ENCODE measurements at regions not wholly inside any gene's neighbourhood (a gene's known extent, or its start where the extent isn't known, plus 50 kb on each side); places are given as distances from the start of the nearest gene placed in this dataset.

GRCh38 chr9:38295764-38296163 is 96.7 kb upstream of the ALDH1B1 start:
- H3K27ac ChIP-seq (ENCODE audit: low read depth in 1 of 2, low read length in 2 of 2): no peak overlapping the region
- no peaks in the 10 kb centered on the region for H3K36me3 Mint-ChIP-seq (ENCODE audit: low read depth)
- H3K4me1 Mint-ChIP-seq (ENCODE audit: low read depth): no peaks in the 10 kb centered on the region
- CTCF ChIA-PET: no interaction called here
- no peak overlapping the region for H3K27ac Mint-ChIP-seq
- H3K4me1 ChIP-seq (ENCODE audit: insufficient read depth, low read length): no peaks in the 10 kb centered on the region
- ATAC-seq (ENCODE audit: poor library complexity): no peak
- H3K9me3 Mint-ChIP-seq: no peaks in the 10 kb centered on the region
- H3K27me3 ChIP-seq (ENCODE audit: control insufficient read depth in 1 of 2, insufficient read depth in 2 of 2, low read length in 2 of 2): no peaks in the 10 kb centered on the region
- H3K9me3 ChIP-seq (ENCODE audit: control insufficient read depth in 1 of 2, insufficient read depth in 1 of 2, low read length in 2 of 2): no peaks in the 10 kb centered on the region
- no peak overlapping the region for H3K4me3 ChIP-seq (ENCODE audit: low read length)
- no peak for DNase-seq
- intact Hi-C loops (cut with DNase I, micrococcal nuclease): no loop called here
- no peaks in the 10 kb centered on the region for H3K36me3 ChIP-seq (ENCODE audit: insufficient read depth, low read length)
- TF ChIP-seq CTCF (IDR thresholded peaks at IDR 0.05): no peak
- no peak overlapping the region for H3K4me3 Mint-ChIP-seq
- H3K27me3 Mint-ChIP-seq: no peaks in the 10 kb centered on the region
- POLR2A ChIA-PET: no interaction called here

GRCh38 chr9:38294220-38294960 is 98.1 kb upstream of the ALDH1B1 start:
- H3K27me3 ChIP-seq (ENCODE audit: control insufficient read depth in 1 of 2, insufficient read depth in 2 of 2, low read length in 2 of 2): no peaks in the 10 kb centered on the region
- CTCF ChIA-PET: no interaction called here
- Mint-ChIP-seq H3K4me1 (ENCODE audit: low read depth) (no peaks in the 10 kb centered on the region), H3K9me3 (no peaks in the 10 kb centered on the region), H3K4me3 (no peak overlapping the region), H3K36me3 (ENCODE audit: low read depth) (no peaks in the 10 kb centered on the region), H3K27me3 (no peaks in the 10 kb centered on the region), H3K27ac (no peak overlapping the region)
- H3K27ac ChIP-seq (ENCODE audit: low read depth in 1 of 2, low read length in 2 of 2): no peak overlapping the region
- intact Hi-C loops (cut with DNase I, micrococcal nuclease): no loop called here
- no peaks in the 10 kb centered on the region for H3K36me3 ChIP-seq (ENCODE audit: insufficient read depth, low read length)
- no peak for ATAC-seq (ENCODE audit: poor library complexity)
- POLR2A ChIA-PET: no interaction called here
- no peak overlapping the region for H3K4me3 ChIP-seq (ENCODE audit: low read length)
- DNase-seq: no peak
- H3K4me1 ChIP-seq (ENCODE audit: insufficient read depth, low read length): no peaks in the 10 kb centered on the region
- no peak for TF ChIP-seq CTCF (IDR thresholded peaks at IDR 0.05)
- H3K9me3 ChIP-seq (ENCODE audit: control insufficient read depth in 1 of 2, insufficient read depth in 1 of 2, low read length in 2 of 2): no peaks in the 10 kb centered on the region

GRCh38 chr9:38293022-38293421 is 99.5 kb upstream of the ALDH1B1 start:
- TF ChIP-seq CTCF (IDR thresholded peaks at IDR 0.05): no peak
- Histone ChIP-seq H3K36me3 (ENCODE audit: insufficient read depth, low read length) (no peaks in the 10 kb centered on the region), H3K27me3 (ENCODE audit: control insufficient read depth in 1 of 2, insufficient read depth in 2 of 2, low read length in 2 of 2) (no peaks in the 10 kb centered on the region), H3K4me1 (ENCODE audit: insufficient read depth, low read length) (no peaks in the 10 kb centered on the region), H3K9me3 (ENCODE audit: control insufficient read depth in 1 of 2, insufficient read depth in 1 of 2, low read length in 2 of 2) (no peaks in the 10 kb centered on the region), H3K4me3 (ENCODE audit: low read length) (no peak overlapping the region), H3K27ac (ENCODE audit: low read depth in 1 of 2, low read length in 2 of 2) (no peak overlapping the region)
- intact Hi-C loops (cut with DNase I, micrococcal nuclease): no loop called here
- Mint-ChIP-seq H3K36me3 (ENCODE audit: low read depth) (no peaks in the 10 kb centered on the region), H3K4me1 (ENCODE audit: low read depth) (no peaks in the 10 kb centered on the region), H3K9me3 (no peaks in the 10 kb centered on the region), H3K27me3 (no peaks in the 10 kb centered on the region), H3K27ac (no peak overlapping the region), H3K4me3 (no peak overlapping the region)
- DNase-seq (no peak), ATAC-seq (ENCODE audit: poor library complexity) (no peak)
- CTCF ChIA-PET: no interaction called here
- POLR2A ChIA-PET: no interaction called here
